Chondrocyte (in vitro differentiated cells): ENCODE measurements at regions not wholly inside any gene's neighbourhood (a gene's known extent, or its start where the extent isn't known, plus 50 kb on each side); places are given as distances from the start of the nearest gene placed in this dataset.
A peak's percentile ranks its signal among the peaks of the same experiment; 100 is the strongest.

Experiments
- DNase-seq: peaks from one replicate; pipeline ENCODE4 v3.0.0; 2021; ENCODE audit warnings: mixed read lengths, low spot score
- H3K27ac Mint-ChIP-seq: one replicate; pipeline ENCODE4 v1.8.0; 2021; ENCODE audit warnings: mild to moderate bottlenecking, moderate library complexity, mixed read lengths; ENCODE audit not compliant: unreplicated experiment
- H3K27me3 Mint-ChIP-seq: 2 replicates; pipeline ENCODE4 v1.8.0; 2021; ENCODE audit warnings: low read depth, mixed read lengths
- H3K36me3 Mint-ChIP-seq: 2 replicates; pipeline ENCODE4 v1.8.0; 2021; ENCODE audit warnings: low read depth, mixed read lengths
- H3K4me1 Mint-ChIP-seq: 2 replicates; pipeline ENCODE4 v1.8.0; 2021; ENCODE audit warnings: low read depth, mild to moderate bottlenecking, mixed read lengths
- H3K4me3 Mint-ChIP-seq: one replicate; pipeline ENCODE4 v1.8.0; 2021; ENCODE audit warnings: mild to moderate bottlenecking, moderate library complexity, mixed read lengths; ENCODE audit not compliant: unreplicated experiment
- H3K9me3 Mint-ChIP-seq: 2 replicates; pipeline ENCODE4 v1.8.0; 2021; ENCODE audit warnings: low read depth, mixed read lengths
- TF ChIP-seq, protein P1 (sequence below): fragments of 200-600 bp; sonication (generic); IDR thresholded peaks from 2 replicates; pipeline ENCODE4 v1.5.0; 2021; ENCODE audit warnings: antibody characterized with exemption, mild to moderate bottlenecking, moderate library complexity

GRCh38 chr2:128903637-128904036 is 585.0 kb upstream of the HS6ST1 start:
- Mint-ChIP-seq H3K4me3 (no peak overlapping the region), H3K27ac (no peak overlapping the region), H3K27me3 (peaks cover 1% of the 10 kb centered on the region), H3K36me3 (no peaks in the 10 kb centered on the region), H3K9me3 (peaks cover 11% of the 10 kb centered on the region), H3K4me1 (no peaks in the 10 kb centered on the region)
- TF ChIP-seq, protein P1, sequence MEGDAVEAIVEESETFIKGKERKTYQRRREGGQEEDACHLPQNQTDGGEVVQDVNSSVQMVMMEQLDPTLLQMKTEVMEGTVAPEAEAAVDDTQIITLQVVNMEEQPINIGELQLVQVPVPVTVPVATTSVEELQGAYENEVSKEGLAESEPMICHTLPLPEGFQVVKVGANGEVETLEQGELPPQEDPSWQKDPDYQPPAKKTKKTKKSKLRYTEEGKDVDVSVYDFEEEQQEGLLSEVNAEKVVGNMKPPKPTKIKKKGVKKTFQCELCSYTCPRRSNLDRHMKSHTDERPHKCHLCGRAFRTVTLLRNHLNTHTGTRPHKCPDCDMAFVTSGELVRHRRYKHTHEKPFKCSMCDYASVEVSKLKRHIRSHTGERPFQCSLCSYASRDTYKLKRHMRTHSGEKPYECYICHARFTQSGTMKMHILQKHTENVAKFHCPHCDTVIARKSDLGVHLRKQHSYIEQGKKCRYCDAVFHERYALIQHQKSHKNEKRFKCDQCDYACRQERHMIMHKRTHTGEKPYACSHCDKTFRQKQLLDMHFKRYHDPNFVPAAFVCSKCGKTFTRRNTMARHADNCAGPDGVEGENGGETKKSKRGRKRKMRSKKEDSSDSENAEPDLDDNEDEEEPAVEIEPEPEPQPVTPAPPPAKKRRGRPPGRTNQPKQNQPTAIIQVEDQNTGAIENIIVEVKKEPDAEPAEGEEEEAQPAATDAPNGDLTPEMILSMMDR, result no peak
- DNase-seq, result peak; percentile 92

GRCh38 chr2:128911276-128911675 is 592.6 kb upstream of the HS6ST1 start:
- Mint-ChIP-seq H3K4me3 (no peak overlapping the region), H3K4me1 (no peaks in the 10 kb centered on the region), H3K27ac (no peak overlapping the region), H3K9me3 (peaks cover 12% of the 10 kb centered on the region), H3K36me3 (no peaks in the 10 kb centered on the region), H3K27me3 (no peaks in the 10 kb centered on the region)
- TF ChIP-seq, protein P1, result no peak
- DNase-seq, result no peak

GRCh38 chr2:128914320-128914719 is 595.7 kb upstream of the HS6ST1 start:
- peaks cover 19% of the 10 kb centered on the region for H3K9me3 Mint-ChIP-seq
- no peak for DNase-seq
- H3K27ac Mint-ChIP-seq, result no peak overlapping the region
- no peaks in the 10 kb centered on the region for H3K4me1 Mint-ChIP-seq
- TF ChIP-seq, protein P1, result no peak
- no peaks in the 10 kb centered on the region for H3K36me3 Mint-ChIP-seq
- H3K4me3 Mint-ChIP-seq, result no peak overlapping the region
- peaks cover 3% of the 10 kb centered on the region for H3K27me3 Mint-ChIP-seq

DNA sequence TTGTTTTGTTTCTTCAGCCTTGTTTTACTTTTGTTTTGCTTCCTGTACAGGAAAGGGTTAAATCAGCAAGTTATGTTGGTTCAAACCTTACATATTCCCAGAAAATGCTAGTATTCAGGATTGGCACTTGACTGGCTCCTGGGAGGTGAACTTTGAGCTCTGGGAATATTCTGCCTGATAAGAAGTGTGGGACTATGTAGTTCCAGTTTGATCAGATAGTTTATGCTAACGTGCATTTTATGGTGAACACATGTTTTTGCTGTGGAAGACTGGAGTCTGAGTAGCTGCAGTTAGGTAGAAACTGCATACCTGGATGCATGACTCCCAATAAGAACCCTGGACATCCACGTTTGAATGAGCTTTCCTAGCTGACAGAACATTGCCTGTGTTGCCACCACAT is 603.1 kb upstream of the HS6ST1 start:
- Mint-ChIP-seq H3K27me3 (peaks cover 17% of the 10 kb centered on the region), H3K36me3 (no peaks in the 10 kb centered on the region), H3K9me3 (peaks cover 18% of the 10 kb centered on the region), H3K27ac (no peak overlapping the region), H3K4me1 (no peaks in the 10 kb centered on the region), H3K4me3 (no peak overlapping the region)
- TF ChIP-seq, protein P1, result no peak
- DNase-seq, result no peak

DNA sequence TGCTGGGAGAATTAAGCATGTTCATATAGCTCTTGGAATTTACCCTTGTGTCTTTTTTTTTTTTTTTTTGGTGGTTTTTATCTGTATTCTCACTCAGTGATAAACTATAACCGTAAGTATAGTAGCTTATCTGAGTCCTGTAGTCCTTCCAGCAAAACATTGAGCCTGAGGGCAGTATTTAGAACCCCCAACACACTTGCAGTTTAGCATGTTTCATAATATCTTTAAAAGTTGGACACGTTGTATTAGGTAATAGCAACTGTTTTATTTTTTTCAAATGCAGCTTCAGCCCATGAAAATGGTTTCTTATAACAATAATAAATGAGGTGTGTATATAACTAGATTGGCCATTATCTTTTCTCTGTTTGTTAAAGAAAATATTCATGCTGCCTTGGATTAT is 603.5 kb upstream of the HS6ST1 start:
- H3K9me3 Mint-ChIP-seq, result peaks cover 19% of the 10 kb centered on the region
- no peaks in the 10 kb centered on the region for H3K36me3 Mint-ChIP-seq
- TF ChIP-seq, protein P1, result no peak
- DNase-seq, result no peak
- peaks cover 17% of the 10 kb centered on the region for H3K27me3 Mint-ChIP-seq
- H3K27ac Mint-ChIP-seq, result no peak overlapping the region
- no peaks in the 10 kb centered on the region for H3K4me1 Mint-ChIP-seq
- H3K4me3 Mint-ChIP-seq, result no peak overlapping the region
